Progenitor cell of endocrine pancreas (in vitro differentiated cells): ENCODE measurements at regions not wholly inside any gene's neighbourhood (a gene's known extent, or its start where the extent isn't known, plus 50 kb on each side); places are given as distances from the start of the nearest gene placed in this dataset.

Source experiments
- DNase-seq: peaks from one replicate; pipeline ENCODE4 v3.0.0; 2021; ENCODE audit warnings: low spot score; ENCODE audit not compliant: unreplicated experiment
- H3K27ac Mint-ChIP-seq: 2 replicates; pipeline ENCODE4 v1.8.0; 2021; ENCODE audit warnings: mild to moderate bottlenecking, moderate library complexity, mixed read lengths
- H3K27me3 Mint-ChIP-seq: 2 replicates; pipeline ENCODE4 v1.8.0; 2021; ENCODE audit warnings: mixed read lengths
- H3K36me3 Mint-ChIP-seq: 2 replicates; pipeline ENCODE4 v1.8.0; 2022; ENCODE audit warnings: mixed read lengths; ENCODE audit not compliant: insufficient read depth
- H3K4me1 Mint-ChIP-seq: 2 replicates; pipeline ENCODE4 v1.8.0; 2021; ENCODE audit warnings: low read depth, mixed read lengths
- H3K4me3 Mint-ChIP-seq: 2 replicates; pipeline ENCODE4 v1.8.0; 2021; ENCODE audit warnings: low read depth, mild to moderate bottlenecking, moderate library complexity, mixed read lengths
- H3K9me3 Mint-ChIP-seq: 2 replicates; pipeline ENCODE4 v1.8.0; 2021; ENCODE audit warnings: low read depth, mixed read lengths
- CTCF ChIP-seq: fragments of 200-600 bp; sonication (generic); IDR thresholded peaks from one replicate; pipeline ENCODE4 v1.5.0; 2021; ENCODE audit warnings: antibody characterized with exemption, mild to moderate bottlenecking; ENCODE audit not compliant: unreplicated experiment

GRCh38 chr2:5454051-5454390 lies 238.2 kb upstream of the SOX11 start:
- DNase-seq: no peak
- H3K27me3 Mint-ChIP-seq: peaks cover 9% of the 10 kb centered on the region
- no peak for TF ChIP-seq CTCF
- H3K36me3 Mint-ChIP-seq: no peaks in the 10 kb centered on the region
- H3K4me3 Mint-ChIP-seq: no peak overlapping the region
- peaks cover 4% of the 10 kb centered on the region for H3K4me1 Mint-ChIP-seq
- no peaks in the 10 kb centered on the region for H3K9me3 Mint-ChIP-seq
- no peak overlapping the region for H3K27ac Mint-ChIP-seq

DNA sequence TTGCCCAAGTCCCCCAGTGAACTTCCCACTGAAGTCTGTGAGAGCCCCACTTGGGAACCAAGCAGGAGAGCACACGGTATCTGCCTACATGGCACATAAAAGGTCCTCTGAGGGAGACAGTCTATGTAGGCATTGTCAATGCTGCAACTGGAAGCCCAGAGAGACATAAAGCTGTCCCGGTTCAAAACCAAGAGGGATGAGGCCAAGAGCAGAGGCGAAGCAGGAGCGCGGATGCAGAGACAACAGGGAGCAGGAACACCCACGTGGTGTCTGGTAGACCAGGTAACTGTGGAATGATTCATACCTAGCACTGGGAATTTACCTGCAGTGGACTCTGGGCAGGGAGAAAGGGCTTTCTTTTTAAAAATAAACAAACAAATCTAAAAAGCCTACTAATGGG lies 233.1 kb upstream of the SOX11 start:
- H3K9me3 Mint-ChIP-seq: no peaks in the 10 kb centered on the region
- no peaks in the 10 kb centered on the region for H3K36me3 Mint-ChIP-seq
- peaks cover 24% of the 10 kb centered on the region for H3K27me3 Mint-ChIP-seq
- TF ChIP-seq CTCF: no peak
- no peak for DNase-seq
- H3K27ac Mint-ChIP-seq: no peak overlapping the region
- H3K4me3 Mint-ChIP-seq: no peak overlapping the region
- no peaks in the 10 kb centered on the region for H3K4me1 Mint-ChIP-seq

DNA sequence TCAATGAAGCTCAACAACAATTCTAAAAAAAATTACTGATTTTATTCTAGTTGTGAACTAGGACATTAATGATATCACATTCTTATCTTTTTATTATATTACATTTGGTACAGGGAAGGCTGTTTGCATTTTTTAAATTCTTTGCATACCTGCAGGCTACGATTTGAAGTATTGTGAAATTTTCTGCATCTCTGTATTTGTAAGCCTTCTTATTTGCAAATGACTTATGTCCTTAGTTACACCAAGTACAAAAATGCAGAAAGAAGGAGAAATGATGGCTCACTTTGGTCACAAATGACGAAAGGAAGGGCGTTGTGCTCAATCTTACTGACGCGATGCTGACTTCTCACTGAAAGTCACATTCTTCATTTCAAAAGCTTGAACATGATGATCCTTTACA lies 227.5 kb upstream of the SOX11 start:
- Mint-ChIP-seq H3K9me3 (no peaks in the 10 kb centered on the region), H3K4me1 (no peaks in the 10 kb centered on the region), H3K36me3 (no peaks in the 10 kb centered on the region), H3K27ac (no peak overlapping the region), H3K27me3 (peaks cover 31% of the 10 kb centered on the region), H3K4me3 (no peak overlapping the region)
- TF ChIP-seq CTCF: no peak
- no peak for DNase-seq

DNA sequence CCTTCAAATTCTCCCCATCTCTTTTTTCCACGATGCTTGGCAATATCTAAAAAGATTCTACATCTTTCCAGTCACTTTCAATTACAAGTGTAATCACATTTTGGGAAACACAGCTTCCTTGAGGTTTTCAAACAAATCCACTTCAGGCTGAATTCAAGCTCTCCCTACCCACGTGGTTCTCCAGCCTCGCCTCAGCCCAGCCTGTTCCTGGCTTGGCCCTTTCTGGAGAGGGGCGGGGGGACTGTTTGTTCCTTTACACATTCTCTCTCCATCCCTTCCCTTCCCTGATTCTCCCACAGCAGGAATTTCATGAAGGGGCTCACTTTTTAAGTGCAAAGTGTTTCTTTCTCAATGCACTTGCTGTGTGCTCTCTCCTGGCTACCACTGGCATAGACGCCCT lies 226.3 kb upstream of the SOX11 start:
- H3K36me3 Mint-ChIP-seq: no peaks in the 10 kb centered on the region
- no peaks in the 10 kb centered on the region for H3K9me3 Mint-ChIP-seq
- no peak for TF ChIP-seq CTCF
- H3K4me1 Mint-ChIP-seq: no peaks in the 10 kb centered on the region
- H3K4me3 Mint-ChIP-seq: no peak overlapping the region
- peaks cover 29% of the 10 kb centered on the region for H3K27me3 Mint-ChIP-seq
- DNase-seq: no peak
- H3K27ac Mint-ChIP-seq: no peak overlapping the region

DNA sequence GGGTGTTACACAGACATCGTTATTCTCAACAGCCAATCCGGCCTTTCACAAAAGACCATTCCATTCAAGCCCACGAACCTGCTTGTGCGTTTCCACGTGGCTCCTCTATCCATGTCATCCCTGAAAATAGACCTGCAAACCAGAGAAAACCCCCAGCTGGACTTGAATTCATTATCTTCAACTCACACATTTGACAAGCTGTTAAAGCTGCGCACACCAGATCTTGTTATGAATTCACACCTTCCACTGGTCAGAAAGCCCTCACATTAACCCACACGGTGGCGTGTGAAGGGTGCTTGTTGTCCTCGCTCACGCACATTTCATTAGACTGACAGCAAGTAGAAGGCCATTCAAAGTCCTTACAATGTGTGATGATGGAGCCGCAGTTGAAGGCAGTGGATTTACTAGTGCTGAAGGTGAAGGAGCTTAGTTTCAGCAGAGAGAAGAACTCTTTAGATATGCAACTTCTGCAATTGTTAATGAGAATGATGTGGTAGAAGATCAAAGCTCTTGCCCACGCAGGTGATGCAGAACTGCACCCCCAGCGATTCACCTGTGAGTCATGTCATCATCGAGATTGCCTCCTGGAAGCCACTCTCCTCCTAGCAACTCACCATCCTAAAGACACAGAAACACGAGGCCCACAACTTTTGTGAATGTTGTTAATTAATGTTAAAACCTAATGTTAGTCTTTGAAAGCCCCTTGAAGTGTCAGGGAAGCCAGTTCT lies 224.8 kb upstream of the SOX11 start:
- no peak for DNase-seq
- H3K4me1 Mint-ChIP-seq: no peaks in the 10 kb centered on the region
- H3K27ac Mint-ChIP-seq: no peak overlapping the region
- peaks cover 19% of the 10 kb centered on the region for H3K27me3 Mint-ChIP-seq
- no peaks in the 10 kb centered on the region for H3K9me3 Mint-ChIP-seq
- no peak overlapping the region for H3K4me3 Mint-ChIP-seq
- TF ChIP-seq CTCF: no peak
- H3K36me3 Mint-ChIP-seq: no peaks in the 10 kb centered on the region
